ENCODE measurements at regions not wholly inside any gene's neighbourhood (a gene's known extent, or its start where the extent isn't known, plus 50 kb on each side); places are given as distances from the start of the nearest gene placed in this dataset.

DNA sequence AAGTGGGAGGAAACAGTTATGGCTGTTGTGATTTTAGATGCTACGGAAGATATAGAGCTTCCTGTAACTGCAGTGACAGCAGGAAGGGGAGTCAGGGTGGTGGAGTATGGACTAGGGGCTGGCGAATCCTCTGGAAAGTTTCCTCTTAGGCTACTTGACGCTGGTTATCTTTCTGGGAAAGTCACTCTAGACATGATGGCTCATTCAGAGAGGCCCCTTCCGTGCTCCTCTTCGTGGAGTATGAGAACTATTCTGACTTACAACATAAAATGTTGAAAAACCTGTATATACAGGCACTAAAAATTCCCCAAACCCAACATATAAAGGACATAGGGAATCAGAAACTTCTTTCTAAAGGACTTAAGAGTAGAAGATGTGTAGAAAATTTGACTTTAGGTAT, 78.8 kb downstream of the C18orf54 start:
- Histone ChIP-seq H2AK5ac (ENCODE audit: low read depth, low read length) (no peak overlapping the region), H3K4me3 (ENCODE audit: insufficient read depth, low read depth, low read length) (no peak overlapping the region), H3K36me3 (ENCODE audit: control insufficient read depth, insufficient read depth, low read length) (no peaks in the 10 kb centered on the region), H3K18ac (ENCODE audit: low read depth, low read length) (no peak overlapping the region), H3K9me3 (ENCODE audit: control insufficient read depth, insufficient read depth, low read length) (no peaks in the 10 kb centered on the region), H3K79me1 (ENCODE audit: low read depth in 1 of 2, low read length in 2 of 2) (no peaks in the 10 kb centered on the region), H4K20me1 (ENCODE audit: insufficient read depth, low read length) (no peaks in the 10 kb centered on the region), H3K23ac (ENCODE audit: low read depth, low read length) (no peak overlapping the region), H2BK5ac (ENCODE audit: low read depth, low read length, poor library complexity, severe bottlenecking) (no peak overlapping the region), H2BK120ac (ENCODE audit: low read depth, low read length) (no peak overlapping the region), H4K5ac (ENCODE audit: low read depth, low read length) (no peak overlapping the region), H3K4me1 (ENCODE audit: control insufficient read depth, insufficient read depth, low read length) (no peaks in the 10 kb centered on the region), H4K91ac (ENCODE audit: insufficient read depth, low read depth, low read length) (no peak overlapping the region), H2BK15ac (ENCODE audit: low read depth, low read length) (no peak overlapping the region), H2AK9ac (replicated peaks; ENCODE audit: low read depth, low read length, poor library complexity) (no peak overlapping the region), H4K8ac (ENCODE audit: low read depth in 2 of 2, low read length in 2 of 2) (no peak overlapping the region), H3K9ac (ENCODE audit: low read depth, low read length) (no peak overlapping the region), H3K9me1 (ENCODE audit: insufficient read depth, low read length) (no peaks in the 10 kb centered on the region), H3K4me2 (ENCODE audit: low read depth, low read length) (no peak overlapping the region), H2BK20ac (ENCODE audit: low read depth, low read length) (no peak overlapping the region), H3K14ac (replicated peaks; ENCODE audit: low read depth, low read length) (no peak overlapping the region), H3K27ac (ENCODE audit: insufficient read depth, low read length) (no peak overlapping the region), H3K4ac (ENCODE audit: low read depth, low read length) (no peak overlapping the region), H2AFZ (replicated peaks; ENCODE audit: low read length, poor library complexity) (no peak overlapping the region), H3K27me3 (ENCODE audit: control insufficient read depth, insufficient read depth, low read length) (0 out of 2 replicates have a peak, but pooled peaks cover 2% of the 10 kb centered on the region), H3K56ac (ENCODE audit: extremely low read depth, insufficient read depth, low read length) (no peak overlapping the region)
- no peak for DNase-seq
- intact Hi-C loops (cut with micrococcal nuclease) (no loop called here), dilution Hi-C loops (cut with HindIII; ENCODE audit: low sequenced_read_pairs, unreplicated experiment) (no loop called here), in situ Hi-C loops (cut with MboI; ENCODE audit: low sequenced_read_pairs) (loop anchor here (25.0 kb wide), 1 partner anchor 776 kb away; no protein-coding TSS in a partner anchor)
- ChIA-PET CTCF (no interaction called here), POLR2A (ENCODE audit: unreplicated experiment) (no interaction called here)
- ATAC-seq (ENCODE audit: low read depth): no peak
- TF ChIP-seq NFE2L2 (IDR thresholded peaks at IDR 0.05; ENCODE audit: low read depth, low read length): no peak
- TF ChIP-seq MAFK (IDR thresholded peaks at IDR 0.05; ENCODE audit: low read depth, low read length): no peak
- no peak for TF ChIP-seq MXI1 (IDR thresholded peaks at IDR 0.05; ENCODE audit: borderline replicate concordance, low read depth, low read length)
- TF ChIP-seq MAZ (IDR thresholded peaks at IDR 0.05; ENCODE audit: borderline replicate concordance, low read depth, low read length): no peak
- TF ChIP-seq, protein P1, sequence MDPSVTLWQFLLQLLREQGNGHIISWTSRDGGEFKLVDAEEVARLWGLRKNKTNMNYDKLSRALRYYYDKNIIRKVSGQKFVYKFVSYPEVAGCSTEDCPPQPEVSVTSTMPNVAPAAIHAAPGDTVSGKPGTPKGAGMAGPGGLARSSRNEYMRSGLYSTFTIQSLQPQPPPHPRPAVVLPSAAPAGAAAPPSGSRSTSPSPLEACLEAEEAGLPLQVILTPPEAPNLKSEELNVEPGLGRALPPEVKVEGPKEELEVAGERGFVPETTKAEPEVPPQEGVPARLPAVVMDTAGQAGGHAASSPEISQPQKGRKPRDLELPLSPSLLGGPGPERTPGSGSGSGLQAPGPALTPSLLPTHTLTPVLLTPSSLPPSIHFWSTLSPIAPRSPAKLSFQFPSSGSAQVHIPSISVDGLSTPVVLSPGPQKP (IDR thresholded peaks at IDR 0.05; ENCODE audit: borderline replicate concordance, low read depth, low read length): no peak
- no peak for TF ChIP-seq BHLHE40 (IDR thresholded peaks at IDR 0.05; ENCODE audit: low read depth, low read length)
- no peak for TF ChIP-seq RAD21 (IDR thresholded peaks at IDR 0.05; ENCODE audit: low read length)
- no peak for TF ChIP-seq RCOR1 (IDR thresholded peaks at IDR 0.05; ENCODE audit: insufficient replicate concordance, low read length)
- TF ChIP-seq RFX5 (IDR thresholded peaks at IDR 0.05; ENCODE audit: low read depth, low read length): no peak
- TF ChIP-seq SMC3 (IDR thresholded peaks at IDR 0.05; ENCODE audit: low read depth, low read length): no peak
- TF ChIP-seq, protein P2, sequence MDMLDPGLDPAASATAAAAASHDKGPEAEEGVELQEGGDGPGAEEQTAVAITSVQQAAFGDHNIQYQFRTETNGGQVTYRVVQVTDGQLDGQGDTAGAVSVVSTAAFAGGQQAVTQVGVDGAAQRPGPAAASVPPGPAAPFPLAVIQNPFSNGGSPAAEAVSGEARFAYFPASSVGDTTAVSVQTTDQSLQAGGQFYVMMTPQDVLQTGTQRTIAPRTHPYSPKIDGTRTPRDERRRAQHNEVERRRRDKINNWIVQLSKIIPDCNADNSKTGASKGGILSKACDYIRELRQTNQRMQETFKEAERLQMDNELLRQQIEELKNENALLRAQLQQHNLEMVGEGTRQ (IDR thresholded peaks at IDR 0.05; ENCODE audit: low read depth, low read length): no peak
- TF ChIP-seq, protein P3, sequence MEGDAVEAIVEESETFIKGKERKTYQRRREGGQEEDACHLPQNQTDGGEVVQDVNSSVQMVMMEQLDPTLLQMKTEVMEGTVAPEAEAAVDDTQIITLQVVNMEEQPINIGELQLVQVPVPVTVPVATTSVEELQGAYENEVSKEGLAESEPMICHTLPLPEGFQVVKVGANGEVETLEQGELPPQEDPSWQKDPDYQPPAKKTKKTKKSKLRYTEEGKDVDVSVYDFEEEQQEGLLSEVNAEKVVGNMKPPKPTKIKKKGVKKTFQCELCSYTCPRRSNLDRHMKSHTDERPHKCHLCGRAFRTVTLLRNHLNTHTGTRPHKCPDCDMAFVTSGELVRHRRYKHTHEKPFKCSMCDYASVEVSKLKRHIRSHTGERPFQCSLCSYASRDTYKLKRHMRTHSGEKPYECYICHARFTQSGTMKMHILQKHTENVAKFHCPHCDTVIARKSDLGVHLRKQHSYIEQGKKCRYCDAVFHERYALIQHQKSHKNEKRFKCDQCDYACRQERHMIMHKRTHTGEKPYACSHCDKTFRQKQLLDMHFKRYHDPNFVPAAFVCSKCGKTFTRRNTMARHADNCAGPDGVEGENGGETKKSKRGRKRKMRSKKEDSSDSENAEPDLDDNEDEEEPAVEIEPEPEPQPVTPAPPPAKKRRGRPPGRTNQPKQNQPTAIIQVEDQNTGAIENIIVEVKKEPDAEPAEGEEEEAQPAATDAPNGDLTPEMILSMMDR (conservative IDR thresholded peaks at IDR 0.05; ENCODE audit: low read depth, low read length): no peak
- TF ChIP-seq POLR2A (IDR thresholded peaks at IDR 0.05; ENCODE audit: low read depth, low read length): no peak
- no peak for TF ChIP-seq FOS (IDR thresholded peaks at IDR 0.05; ENCODE audit: low read depth, low read length)
- WGBS, 2 experiments (ENCODE audit: extremely low coverage in 2 of 2, insufficient read length in 1 of 2): 57% methylated on average over 1 of the region's 5 CpGs; no CpG with 5 or more reads in 1 of the 2 experiments
- BruUV-seq (replicated peaks): no TSS peak
